Fibroblast of the aortic adventitia (primary cell): ENCODE measurements at regions not wholly inside any gene's neighbourhood (a gene's known extent, or its start where the extent isn't known, plus 50 kb on each side); places are given as distances from the start of the nearest gene placed in this dataset.

Experiments used
- DNase-seq: peaks from one replicate; pipeline ENCODE4 v3.0.0-alpha.2; 2010; ENCODE audit warnings: low read depth
- H3K4me3 ChIP-seq: 2 replicates; pipeline ENCODE4 v1.5.1; 2011; ENCODE audit warnings: low read depth, mild to moderate bottlenecking, control low read depth, low read length, moderate library complexity
- TF ChIP-seq, protein P1 (sequence below): IDR thresholded peaks from 2 replicates; pipeline ENCODE4 v1.5.1; 2011; ENCODE audit warnings: mild to moderate bottlenecking, low read length, control low read depth, inconsistent platforms; ENCODE audit not compliant: insufficient read depth

- no peak overlapping the region for H3K4me3 ChIP-seq
- no peak for DNase-seq
- TF ChIP-seq, protein P1, sequence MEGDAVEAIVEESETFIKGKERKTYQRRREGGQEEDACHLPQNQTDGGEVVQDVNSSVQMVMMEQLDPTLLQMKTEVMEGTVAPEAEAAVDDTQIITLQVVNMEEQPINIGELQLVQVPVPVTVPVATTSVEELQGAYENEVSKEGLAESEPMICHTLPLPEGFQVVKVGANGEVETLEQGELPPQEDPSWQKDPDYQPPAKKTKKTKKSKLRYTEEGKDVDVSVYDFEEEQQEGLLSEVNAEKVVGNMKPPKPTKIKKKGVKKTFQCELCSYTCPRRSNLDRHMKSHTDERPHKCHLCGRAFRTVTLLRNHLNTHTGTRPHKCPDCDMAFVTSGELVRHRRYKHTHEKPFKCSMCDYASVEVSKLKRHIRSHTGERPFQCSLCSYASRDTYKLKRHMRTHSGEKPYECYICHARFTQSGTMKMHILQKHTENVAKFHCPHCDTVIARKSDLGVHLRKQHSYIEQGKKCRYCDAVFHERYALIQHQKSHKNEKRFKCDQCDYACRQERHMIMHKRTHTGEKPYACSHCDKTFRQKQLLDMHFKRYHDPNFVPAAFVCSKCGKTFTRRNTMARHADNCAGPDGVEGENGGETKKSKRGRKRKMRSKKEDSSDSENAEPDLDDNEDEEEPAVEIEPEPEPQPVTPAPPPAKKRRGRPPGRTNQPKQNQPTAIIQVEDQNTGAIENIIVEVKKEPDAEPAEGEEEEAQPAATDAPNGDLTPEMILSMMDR: no peak
These were observed 1173.3 kb downstream of the PCDH17 start for GRCh38 chr13:58804832-58805231.

GRCh38 chr13:58806401-58806800, 1174.9 kb downstream of the PCDH17 start:
- TF ChIP-seq, protein P1: no peak
- H3K4me3 ChIP-seq: no peak overlapping the region
- DNase-seq: no peak

DNA sequence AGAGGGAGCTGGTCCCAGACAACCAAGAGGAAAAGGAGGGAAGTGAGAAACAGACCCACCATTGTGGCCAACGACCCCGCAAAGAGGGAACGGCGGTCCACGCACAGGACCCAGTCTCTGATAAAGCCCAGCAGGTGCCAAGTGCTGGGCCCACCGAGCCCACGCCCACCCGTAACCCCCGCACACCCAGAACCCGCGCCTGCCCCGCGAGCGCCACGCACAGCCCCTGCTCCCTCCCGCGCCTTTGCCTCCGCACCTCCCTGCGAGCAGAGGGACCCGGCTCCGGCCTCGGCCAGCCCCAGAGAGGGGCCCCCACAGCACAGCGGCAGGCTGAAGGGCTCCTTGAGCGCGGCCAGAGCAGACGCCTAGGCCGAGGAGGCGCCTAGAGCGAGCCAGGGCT, 1192.2 kb downstream of the PCDH17 start:
- TF ChIP-seq, protein P1: no peak
- no peak overlapping the region for H3K4me3 ChIP-seq
- no peak for DNase-seq

DNA sequence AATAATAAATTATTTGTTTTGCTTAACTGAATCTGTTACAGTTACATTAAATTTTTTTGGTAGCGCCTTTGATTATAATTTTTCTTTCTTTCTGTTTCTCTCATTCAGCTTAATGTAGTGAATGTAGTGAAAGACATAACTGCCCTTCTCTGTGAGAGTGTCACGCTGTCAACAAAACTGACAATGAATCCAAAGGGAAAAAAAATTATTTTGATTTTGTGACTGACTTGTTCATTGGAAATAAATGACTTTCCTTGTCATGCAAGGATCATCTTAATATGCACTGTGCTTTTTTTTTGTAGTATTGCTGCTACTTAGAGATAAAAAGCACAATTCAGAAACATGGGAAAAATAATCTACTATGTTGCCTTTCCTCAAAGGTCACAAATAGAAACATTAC, 1196.4 kb downstream of the PCDH17 start:
- no peak for DNase-seq
- no peak overlapping the region for H3K4me3 ChIP-seq
- TF ChIP-seq, protein P1: no peak

DNA sequence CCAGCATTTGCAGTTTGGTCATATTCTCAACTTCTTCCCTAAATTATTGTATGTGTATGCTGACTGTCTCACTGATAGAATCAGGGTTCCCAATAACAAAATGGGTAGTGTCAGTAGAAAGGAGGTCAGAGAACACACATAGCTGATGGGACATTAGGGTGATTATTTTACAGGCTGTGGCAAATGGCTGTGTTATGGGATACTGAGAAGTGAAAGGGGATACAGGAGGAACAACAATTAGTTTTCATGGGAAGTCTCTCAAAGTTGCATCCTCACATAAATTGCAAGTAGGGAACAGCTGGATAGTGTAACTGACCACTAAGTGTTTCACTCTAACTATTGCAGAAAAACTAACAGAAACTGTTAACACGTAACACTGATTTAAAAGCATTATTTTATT, 1199.3 kb downstream of the PCDH17 start:
- no peak overlapping the region for H3K4me3 ChIP-seq
- no peak for DNase-seq
- TF ChIP-seq, protein P1: no peak

- TF ChIP-seq, protein P1: no peak
- DNase-seq: no peak
- no peak overlapping the region for H3K4me3 ChIP-seq
These were observed 1207.1 kb downstream of the PCDH17 start for GRCh38 chr13:58838615-58839014.

- TF ChIP-seq, protein P1: no peak
- no peak for DNase-seq
These were observed 1211.5 kb downstream of the PCDH17 start for GRCh38 chr13:58843071-58843470.

More at GRCh38 chr13:58843071-58843470, 1211.5 kb downstream of the PCDH17 start:
- H3K4me3 ChIP-seq: no peak overlapping the region
